Fibroblast of lung (primary cell): ENCODE measurements at regions not wholly inside any gene's neighbourhood (a gene's known extent, or its start where the extent isn't known, plus 50 kb on each side); places are given as distances from the start of the nearest gene placed in this dataset.

Experiments used
- EZH2 ChIP-seq: IDR thresholded peaks from 2 replicates; pipeline ENCODE4 v1.5.1; 2012; ENCODE audit warnings: low read length, control low read depth, mild to moderate bottlenecking; ENCODE audit errors: missing control alignments
- TF ChIP-seq, protein P1 (sequence below), 2 donors: IDR thresholded peaks in 1 of 2; conservative IDR thresholded peaks in 1 of 2; 1 replicate in 1 of 2; 2 replicates in 1 of 2; pipeline ENCODE4 v1.5.1; 2011 to 2012; ENCODE audit warnings: low read length in 2 of 2, control low read depth in 1 of 2, inconsistent platforms in 1 of 2, low read depth in 1 of 2, mild to moderate bottlenecking in 1 of 2

DNA sequence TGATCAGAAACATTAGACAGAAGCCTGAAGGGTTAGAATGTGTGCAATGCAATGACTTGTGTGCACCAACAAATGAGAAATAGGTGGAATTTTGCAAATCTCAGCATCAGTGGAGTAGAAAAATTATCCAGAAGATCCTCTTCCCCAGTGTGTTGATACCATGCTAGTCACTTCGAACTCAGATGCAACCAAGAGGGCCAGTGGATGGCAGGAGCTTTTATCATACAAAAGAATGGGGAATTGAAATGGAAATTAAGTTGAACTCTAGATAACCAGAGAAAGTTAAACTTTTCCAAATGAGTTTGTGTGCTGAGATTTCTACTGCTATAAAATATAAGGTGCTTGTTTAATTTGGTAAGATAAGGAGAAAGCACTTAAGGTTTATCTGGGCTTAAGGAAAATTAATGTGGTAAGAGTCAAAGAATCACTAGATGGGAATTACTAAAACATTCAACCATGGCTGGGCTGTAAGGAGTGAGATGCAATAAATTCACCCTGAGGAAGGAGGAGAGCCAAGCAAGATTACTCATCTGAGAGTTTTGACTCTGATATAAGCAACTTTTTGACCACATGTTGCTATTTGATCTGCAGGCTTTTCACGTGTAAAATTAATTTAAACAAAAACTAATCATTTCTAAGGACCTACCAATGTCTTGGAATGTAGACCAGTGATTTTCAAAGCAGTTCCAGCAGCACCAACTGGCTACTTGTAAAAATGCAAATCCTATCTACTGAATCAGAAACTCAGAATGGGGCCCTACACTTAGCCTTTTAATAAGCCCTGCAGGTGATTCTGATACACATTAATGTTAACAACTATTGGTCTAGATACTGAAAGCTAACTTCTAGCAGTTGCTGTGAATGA lies 113.2 kb downstream of the CDC14C start:
- TF ChIP-seq, protein P1, sequence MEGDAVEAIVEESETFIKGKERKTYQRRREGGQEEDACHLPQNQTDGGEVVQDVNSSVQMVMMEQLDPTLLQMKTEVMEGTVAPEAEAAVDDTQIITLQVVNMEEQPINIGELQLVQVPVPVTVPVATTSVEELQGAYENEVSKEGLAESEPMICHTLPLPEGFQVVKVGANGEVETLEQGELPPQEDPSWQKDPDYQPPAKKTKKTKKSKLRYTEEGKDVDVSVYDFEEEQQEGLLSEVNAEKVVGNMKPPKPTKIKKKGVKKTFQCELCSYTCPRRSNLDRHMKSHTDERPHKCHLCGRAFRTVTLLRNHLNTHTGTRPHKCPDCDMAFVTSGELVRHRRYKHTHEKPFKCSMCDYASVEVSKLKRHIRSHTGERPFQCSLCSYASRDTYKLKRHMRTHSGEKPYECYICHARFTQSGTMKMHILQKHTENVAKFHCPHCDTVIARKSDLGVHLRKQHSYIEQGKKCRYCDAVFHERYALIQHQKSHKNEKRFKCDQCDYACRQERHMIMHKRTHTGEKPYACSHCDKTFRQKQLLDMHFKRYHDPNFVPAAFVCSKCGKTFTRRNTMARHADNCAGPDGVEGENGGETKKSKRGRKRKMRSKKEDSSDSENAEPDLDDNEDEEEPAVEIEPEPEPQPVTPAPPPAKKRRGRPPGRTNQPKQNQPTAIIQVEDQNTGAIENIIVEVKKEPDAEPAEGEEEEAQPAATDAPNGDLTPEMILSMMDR (conservative IDR thresholded peaks at IDR 0.05 in 1 of 2, IDR thresholded peaks at IDR 0.05 in 1 of 2; ENCODE audit: low read depth in 1 of 2, low read length in 2 of 2): no peak
- TF ChIP-seq EZH2: no peak
